ENCODE measurements at regions not wholly inside any gene's neighbourhood (a gene's known extent, or its start where the extent isn't known, plus 50 kb on each side); places are given as distances from the start of the nearest gene placed in this dataset.

DNA sequence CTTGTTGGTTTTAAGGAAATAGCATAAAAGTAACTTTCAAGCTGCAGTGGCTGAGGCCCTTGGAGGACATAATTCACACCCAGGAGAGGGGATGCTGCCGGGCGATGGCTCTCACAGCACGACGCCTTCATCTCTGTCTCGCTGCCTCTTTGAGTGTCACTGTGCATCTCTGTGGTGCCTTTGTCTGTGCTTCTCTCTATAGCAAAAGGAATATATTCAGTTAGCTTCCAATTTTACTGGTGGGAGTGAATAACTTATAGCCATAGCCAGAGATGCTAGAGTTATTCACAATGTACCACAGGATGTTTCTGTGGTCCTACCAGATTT is 276.7 kb downstream of the SYK start:
- intact Hi-C loops (cut with DNase I) = no loop called here
- ATAC-seq (ENCODE audit: poor library complexity) (no peak), DNase-seq (no peak)

DNA sequence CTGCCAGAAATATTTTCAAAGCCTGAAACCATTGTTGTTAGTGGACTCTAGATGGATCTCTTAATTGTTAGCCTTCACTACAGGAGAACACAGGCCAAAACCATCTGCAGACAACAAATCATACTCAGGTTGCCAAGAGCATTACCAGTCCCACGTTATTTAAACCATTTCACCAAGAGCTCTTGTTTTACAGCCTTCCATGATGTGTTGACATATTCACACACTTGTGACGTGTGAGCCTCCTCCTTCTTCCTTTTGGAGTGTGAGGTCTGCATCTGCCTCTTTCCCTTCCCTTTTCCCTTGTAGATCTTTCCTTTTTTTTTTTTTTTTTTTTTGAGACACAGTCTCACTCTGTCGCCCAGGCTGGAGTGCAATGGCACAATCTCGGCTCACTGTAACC is 279.0 kb downstream of the AUH start:
- no peak for ATAC-seq (ENCODE audit: poor library complexity)
- DNase-seq = no peak
- intact Hi-C loops (cut with DNase I) = no loop called here

DNA sequence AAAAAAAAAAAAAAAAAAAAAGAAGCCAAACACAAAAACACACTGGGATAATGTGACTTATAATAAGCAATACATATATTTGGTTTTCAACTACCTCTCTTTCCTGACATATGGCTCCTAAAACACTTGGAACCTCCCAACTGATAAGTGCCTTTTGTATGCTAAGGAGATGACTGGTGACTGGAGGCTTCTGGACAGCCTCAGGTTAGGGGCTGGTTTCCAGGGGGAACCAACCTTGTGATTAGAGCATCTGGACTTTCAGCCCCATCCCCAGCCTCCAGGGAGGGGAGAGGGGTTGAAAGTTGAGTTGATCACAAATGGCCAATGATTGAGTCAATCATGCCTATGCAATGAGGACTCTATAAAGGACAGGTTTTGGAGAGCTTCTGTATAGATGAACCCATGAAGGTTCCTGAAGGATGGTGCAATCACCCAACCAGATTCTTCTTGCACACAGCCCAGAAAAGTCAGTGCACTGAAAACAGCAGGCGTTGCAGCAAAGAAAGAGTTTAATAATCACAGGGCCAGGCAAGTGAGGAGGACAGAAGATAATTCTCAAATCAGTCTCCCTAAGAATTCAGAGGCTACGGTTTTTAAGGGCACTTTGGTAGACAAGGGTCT is 276.7 kb downstream of the AUH start:
- intact Hi-C loops (cut with DNase I) = no loop called here
- ATAC-seq (ENCODE audit: poor library complexity) (no peak), DNase-seq (no peak)

DNA sequence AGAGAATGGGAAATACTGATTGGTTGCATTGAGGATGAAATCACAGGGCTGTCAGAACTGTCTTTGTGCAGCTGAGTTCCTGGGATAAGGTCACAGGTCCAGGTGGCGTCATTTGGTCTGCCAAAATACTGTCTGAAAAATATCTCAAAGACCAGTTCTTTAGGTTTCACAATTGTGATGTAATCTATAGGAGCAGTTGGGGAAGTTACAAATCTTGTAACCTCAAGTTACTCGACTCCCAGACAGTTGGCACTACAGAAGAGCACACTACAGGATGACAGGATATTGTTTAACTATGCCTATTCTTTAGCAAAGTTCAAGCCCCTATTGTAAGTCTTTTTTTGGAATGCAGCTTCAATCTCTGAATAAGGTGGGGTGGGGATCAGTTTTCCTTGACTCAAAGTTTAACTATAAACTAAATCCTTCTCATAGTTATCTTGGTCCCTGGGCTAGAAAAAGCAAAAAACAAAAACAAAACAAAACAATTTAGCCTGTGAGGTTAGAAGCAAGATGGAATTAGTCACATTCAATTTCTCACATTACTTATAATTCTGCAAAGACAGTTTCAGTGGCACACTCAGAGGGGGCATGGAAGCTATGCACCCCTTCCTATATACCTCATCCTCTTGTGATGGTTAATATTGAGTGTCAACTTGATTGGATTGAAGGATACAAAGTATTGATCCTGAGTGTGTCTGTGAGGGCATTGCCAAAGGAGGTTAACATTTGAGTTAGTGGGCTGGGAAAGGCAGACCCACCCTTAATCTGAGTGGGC is 276.0 kb downstream of the AUH start:
- ATAC-seq (ENCODE audit: poor library complexity) (no peak), DNase-seq (no peak)
- intact Hi-C loops (cut with DNase I) = no loop called here

DNA sequence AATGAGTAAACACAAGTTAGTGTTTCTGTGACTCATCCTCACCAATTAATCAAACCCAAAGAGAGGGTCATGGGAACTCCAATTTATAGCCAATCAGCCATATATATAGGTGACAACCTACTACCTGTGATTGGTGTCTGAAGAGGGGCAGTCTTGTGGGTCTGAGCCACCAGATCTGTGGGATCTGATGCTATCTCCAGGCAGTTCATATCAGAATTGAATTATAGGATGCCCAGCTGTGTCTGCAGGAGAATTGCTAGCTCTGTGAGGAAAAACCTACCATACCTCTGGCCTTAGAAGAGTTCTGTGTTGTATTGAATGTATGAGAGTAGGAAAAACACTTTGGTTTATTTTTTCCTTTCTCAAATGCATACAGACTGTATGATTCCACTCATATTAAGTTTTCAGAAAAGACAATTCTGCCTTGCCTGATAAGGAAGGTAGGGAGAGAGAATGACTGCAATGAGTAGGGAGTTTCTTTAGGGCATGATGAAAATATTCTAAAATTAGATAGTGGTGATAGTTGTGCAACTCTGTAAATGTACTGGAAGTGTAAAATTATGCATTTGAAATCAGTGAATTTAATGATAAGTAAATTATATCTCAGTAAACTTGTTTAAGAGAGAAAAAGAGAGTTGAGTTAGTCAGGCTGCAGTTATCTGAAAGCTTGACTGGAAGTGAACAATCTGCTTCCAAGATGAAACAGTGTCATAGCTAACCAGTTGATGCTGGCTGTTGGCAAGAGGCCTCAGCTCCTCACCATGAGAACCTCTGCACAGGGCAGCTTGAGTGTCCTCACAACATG is 274.9 kb downstream of the AUH start:
- intact Hi-C loops (cut with DNase I) = no loop called here
- ATAC-seq (ENCODE audit: poor library complexity) = no peak
- DNase-seq = no peak

DNA sequence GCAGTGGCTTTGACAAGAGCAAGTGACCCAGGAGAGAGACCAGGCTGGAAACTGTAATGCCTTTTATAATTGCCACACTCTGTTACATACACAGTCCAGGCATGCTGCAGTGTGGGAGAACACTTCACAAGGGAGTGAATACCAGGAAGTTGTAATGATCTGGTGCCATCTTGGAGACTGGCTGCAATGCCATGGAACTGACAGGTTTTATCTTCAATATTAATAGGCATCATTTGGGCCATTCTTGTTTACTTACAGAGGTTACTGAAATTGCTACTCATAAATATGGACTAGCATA is 274.3 kb downstream of the AUH start:
- ATAC-seq (ENCODE audit: poor library complexity) (no peak), DNase-seq (no peak)
- intact Hi-C loops (cut with DNase I) = no loop called here

DNA sequence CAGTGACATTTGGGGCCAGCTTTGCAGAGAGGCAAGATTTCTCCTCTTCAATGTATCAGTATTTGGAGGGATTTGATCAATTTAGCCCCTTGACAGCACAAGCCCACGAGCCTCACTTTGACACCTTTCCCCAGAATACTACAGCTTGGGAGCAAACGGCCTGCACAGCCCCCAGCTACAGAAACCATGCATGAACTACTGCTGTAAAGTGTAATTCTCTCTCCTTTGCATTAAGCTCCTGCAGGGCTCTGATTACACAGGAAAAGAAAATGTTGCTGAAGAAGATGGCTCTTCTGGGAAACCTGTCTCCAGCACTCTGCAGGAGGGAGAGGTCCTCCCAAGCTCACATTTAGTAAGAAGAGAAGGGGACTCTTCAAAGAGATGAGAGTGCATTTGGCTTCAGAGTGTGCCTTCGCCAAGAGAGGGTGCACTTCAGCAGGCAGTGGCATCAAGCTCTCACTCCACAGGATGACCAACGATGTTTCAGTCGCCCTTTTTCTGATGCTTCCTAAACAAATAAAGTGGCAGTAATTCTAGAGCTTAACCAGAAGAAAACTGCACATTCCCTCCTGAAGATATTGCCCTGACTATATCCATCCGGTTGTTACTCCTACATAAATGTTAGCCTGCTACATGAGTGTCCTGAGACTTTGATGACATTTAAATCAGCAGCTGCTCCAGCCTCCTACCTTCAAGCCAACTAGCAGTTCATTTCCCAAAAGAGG is 272.2 kb downstream of the AUH start:
- intact Hi-C loops (cut with DNase I) = no loop called here
- ATAC-seq (ENCODE audit: poor library complexity) (peak; percentile 83), DNase-seq (no peak)

DNA sequence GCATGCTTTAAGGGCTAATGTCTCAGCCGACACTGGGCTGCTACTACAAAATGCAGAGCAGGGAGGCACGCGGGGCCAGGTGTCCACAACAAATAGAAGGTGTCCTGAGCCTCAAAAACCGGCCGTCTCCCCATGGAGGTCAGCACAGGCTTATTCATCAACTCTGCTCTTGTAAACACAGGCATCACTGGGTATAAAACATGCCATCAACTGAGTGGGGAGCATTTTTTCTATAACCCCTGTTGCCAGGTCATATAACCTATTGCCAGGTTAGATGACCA is 271.6 kb downstream of the AUH start:
- intact Hi-C loops (cut with DNase I) = no loop called here
- DNase-seq (no peak), ATAC-seq (ENCODE audit: poor library complexity) (no peak)

DNA sequence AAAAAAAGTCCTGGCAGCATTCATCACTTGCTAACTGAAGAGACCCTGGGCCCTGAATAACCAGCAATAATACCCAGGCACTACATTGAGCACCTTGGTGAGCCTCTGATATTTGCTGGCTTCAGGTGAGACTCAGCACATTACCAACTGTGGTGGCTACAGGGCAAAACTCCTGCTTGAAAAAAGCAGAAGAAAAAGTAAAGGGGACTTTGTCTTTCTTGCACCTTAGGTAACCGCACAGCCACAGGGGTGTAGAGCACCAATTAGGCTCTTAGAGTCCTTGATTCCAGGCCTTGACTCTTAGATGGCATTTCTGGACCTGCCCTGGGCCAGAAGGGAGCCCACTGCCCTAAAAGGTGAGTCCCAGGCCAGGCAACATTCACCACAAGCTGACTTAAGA is 269.5 kb downstream of the AUH start:
- no peak for DNase-seq
- intact Hi-C loops (cut with DNase I) = no loop called here
- no peak for ATAC-seq (ENCODE audit: poor library complexity)

DNA sequence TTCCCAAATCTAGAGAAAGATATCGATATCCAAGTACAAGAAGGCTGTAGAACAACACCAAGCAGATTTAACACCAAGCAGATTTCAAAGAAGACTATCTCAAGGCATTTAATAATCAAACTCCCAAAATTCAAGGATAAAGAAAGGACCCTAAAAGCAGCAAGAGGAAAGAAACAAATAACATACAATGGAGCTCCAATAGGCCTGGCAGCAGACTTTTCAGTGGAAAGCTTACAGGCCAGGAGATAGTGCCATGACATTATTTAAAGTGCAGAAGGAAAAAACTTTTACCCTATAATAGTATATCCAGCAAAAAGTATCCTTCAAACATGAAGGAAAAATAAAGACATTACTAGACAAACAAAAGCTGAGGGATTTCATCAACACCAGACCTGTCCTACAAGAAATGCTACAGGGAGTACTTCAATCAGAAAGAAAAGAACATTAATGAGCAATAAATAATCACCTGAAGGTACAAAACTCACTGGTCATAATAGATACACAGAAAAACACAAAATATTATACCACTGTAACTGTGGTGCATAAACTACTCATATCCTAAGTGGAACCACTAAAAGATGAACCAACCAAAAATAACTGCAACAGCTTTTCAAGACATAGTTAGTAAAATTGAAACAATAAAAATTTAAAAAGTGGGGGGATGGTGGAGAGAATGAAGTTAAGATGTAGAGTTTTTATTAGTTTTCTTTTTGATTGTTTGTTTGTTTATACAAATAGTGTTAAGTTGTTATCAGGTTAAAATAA is 267.2 kb downstream of the AUH start:
- intact Hi-C loops (cut with DNase I) = no loop called here
- DNase-seq = no peak
- no peak for ATAC-seq (ENCODE audit: poor library complexity)

DNA sequence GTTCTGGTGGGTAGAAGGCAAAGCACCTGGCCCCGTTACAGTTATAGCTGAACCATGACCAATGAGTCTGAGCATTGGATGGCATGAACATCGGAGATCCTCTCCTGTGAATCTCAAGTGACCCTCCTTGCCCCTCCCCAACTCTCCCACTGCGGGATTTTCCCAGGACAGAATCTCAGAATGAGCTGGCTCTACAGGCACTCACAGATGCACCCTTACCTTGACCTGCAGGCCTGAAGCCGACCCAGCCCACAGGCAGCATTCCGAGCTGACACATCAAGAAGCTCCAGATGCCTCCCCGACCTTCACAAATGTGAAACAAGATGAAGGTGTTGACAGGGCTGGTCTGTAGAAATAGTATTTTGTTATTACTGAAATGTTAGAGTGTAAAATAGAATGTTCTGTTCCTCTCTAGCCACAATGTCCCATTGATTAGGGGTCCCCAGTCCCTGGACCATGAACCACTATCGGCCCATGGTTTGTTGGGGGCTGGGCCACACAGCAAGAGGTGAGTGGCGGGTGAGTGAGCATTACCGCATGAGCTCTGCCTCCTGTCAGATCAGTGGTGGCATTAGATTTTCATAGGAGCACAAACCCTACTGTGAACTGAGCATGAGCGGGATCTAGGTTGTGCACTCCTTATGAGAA is 263.4 kb downstream of the AUH start:
- intact Hi-C loops (cut with DNase I) = no loop called here
- DNase-seq (no peak), ATAC-seq (ENCODE audit: poor library complexity) (no peak)

DNA sequence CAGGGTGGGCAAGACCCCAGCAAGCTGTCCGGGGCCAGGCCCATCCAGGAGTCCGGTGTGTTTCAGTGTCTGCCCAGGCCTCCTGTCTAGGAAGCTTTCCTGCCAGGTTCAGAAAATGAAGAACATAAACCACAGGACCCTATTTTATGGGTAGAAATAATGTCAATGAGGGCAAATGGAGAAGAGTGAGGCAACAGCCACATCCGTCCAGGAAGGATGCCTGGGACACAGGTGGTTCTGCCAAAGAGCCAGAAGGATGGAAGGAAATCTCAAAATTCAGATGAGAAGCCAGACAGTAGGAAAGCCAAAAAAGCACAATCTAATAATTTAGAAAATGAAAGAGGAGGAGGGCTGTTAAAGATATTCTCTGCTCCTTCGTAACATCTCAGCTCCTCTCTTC is 262.3 kb downstream of the AUH start:
- intact Hi-C loops (cut with DNase I) = no loop called here
- DNase-seq = no peak
- ATAC-seq (ENCODE audit: poor library complexity) = no peak

DNA sequence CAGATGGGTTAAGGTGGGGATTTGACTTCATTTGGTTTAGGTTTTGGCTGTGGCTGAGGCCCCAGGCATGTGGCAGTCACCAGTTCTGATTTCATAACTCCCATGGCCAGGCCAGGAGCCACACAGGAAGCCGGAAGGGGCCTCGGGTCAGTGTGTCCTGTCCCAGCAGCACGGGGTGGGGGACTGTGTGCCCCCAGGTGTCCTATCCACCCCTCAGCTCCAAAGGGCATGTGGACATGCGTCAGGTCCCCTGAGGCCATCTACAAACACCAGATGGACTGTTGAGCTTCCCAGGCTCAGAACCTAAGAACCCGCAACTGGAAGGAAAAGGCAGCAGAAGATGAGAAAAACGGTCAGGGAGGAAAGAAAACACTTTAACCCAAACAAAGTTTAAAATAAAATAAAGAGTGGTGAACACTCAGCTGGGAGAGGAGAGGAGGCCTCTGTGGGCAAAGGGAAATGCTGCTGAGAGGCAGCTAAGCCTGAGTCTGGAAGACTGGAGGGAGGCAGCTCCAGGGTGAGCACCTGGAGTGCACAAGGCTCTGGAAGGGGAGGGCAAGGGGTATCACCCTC is 260.8 kb downstream of the AUH start:
- peak; percentile 62 for DNase-seq
- intact Hi-C loops (cut with DNase I) = no loop called here
- peak; percentile 53 for ATAC-seq (ENCODE audit: poor library complexity)

DNA sequence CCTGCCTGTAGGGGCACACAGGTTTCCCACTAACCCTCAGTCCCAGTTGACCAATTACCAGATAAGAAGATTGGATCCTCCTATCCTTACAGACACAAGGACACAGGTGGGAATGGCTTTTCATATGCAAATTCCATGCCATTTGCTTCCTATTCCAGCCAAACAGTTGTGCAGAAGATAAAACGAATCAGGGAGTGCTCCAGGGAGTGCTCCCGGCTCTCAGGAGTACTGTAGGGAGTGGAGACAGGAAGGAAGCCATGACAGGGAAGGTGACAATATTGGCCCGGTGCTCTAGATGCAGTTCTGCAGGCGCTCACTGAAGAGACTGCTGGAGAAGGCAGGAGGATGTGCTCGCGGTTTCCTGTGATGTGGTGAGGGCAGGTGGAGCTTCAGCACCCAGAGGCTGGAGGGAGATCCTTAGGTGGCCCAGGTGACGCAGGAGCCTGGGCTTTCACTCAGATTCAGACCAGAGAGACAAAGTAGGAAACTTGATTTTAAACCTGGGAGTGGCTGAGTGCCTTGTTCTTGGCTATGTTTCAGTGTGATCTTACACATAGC is 260.0 kb downstream of the AUH start:
- ATAC-seq (ENCODE audit: poor library complexity) (no peak), DNase-seq (no peak)
- intact Hi-C loops (cut with DNase I) = no loop called here

DNA sequence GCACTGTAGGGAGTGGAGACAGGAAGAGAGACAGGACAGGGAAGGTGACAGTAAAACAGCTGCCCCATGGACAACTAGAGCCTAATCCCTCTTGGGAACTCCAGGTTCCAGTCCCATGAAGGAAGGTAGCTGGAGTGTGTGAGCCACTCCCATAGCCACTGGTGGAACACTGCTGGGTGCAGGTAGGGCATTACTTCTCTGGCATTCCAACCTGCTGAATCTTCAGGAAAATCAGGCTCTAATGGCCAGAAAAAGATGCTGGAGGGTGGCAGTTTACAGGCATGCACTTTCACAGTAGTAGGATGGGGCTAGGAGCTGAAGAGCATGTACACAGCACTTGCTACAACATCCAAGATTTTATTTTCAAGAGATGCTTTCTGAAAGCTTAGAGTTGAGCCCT is 259.4 kb downstream of the AUH start:
- intact Hi-C loops (cut with DNase I) = no loop called here
- DNase-seq (no peak), ATAC-seq (ENCODE audit: poor library complexity) (no peak)

DNA sequence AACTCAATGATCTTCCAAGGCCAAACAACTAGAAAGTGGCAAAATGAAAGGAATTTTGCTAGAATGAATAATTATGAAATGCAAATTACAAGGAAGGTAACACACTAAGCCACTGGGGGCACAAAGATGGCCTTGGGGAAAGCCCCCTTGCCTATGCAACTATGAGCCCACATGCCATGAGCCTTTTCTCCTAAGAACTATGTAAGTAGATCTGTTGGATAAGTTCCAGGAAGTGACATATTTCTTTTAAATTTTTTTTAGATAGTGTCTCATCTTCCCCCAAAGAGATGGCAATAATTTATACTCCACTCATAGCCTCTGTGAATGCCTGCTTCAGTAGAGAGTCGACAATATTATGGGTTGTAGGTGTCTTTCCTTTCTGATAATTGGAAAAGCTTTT is 257.8 kb downstream of the AUH start:
- no peak for ATAC-seq (ENCODE audit: poor library complexity)
- DNase-seq = no peak
- intact Hi-C loops (cut with DNase I) = no loop called here

DNA sequence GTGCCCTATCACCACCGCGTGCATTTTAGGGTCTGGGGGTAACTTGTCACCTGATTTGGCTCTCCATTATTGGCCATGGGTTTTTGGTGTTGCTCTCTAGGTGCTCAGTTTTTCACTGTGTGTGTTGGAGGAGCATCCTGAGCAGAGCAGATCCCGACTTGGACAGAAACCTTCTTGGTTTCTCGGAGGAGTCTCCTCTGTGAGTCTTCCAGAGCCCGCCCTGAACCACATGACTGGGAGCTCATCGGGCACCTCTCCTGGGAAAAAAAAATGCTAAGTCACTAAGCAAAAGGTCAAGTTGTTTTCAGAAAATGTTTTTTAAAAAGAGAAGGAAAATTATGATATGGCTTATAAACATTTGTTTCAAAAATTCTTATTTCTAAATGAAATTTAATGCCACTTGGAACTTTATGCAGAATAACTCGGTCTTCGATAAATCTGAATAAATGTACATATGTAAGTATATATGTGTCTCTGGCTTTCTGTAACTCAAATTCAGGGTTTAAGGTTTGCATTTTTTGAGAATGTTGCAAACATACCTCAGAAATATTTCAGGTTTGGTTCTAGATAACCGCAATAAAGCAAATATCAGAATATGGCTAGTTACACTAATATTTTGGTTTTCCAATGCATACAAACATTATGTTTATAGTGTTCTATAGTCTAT is 255.2 kb downstream of the AUH start:
- ATAC-seq (ENCODE audit: poor library complexity) (no peak), DNase-seq (no peak)
- intact Hi-C loops (cut with DNase I) = no loop called here

DNA sequence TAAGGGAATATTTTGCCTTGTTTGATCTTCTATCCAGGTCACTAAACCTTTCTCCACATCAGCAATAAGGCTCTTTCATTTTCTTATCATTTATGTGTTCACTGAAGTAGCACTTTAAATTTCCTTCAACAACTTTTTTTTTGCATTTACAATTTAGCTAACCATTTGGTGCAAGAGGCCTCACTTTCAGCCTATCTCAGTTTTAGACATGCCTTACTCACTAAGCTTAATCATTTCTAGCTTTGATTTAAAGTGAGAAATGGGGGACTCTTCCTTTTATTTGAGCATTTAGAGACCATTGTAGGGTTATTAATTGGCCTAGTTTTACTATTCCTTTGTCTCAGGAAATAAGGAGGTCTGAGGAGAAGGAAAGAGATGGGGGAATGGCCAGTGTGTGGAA is 250.5 kb downstream of the AUH start:
- ATAC-seq (ENCODE audit: poor library complexity) = no peak
- intact Hi-C loops (cut with DNase I) = no loop called here
- no peak for DNase-seq

All from Right ventricle myocardium superior (tissue), 1 donor.